ENCODE measurements at regions not wholly inside any gene's neighbourhood (a gene's known extent, or its start where the extent isn't known, plus 50 kb on each side); places are given as distances from the start of the nearest gene placed in this dataset.

DNA sequence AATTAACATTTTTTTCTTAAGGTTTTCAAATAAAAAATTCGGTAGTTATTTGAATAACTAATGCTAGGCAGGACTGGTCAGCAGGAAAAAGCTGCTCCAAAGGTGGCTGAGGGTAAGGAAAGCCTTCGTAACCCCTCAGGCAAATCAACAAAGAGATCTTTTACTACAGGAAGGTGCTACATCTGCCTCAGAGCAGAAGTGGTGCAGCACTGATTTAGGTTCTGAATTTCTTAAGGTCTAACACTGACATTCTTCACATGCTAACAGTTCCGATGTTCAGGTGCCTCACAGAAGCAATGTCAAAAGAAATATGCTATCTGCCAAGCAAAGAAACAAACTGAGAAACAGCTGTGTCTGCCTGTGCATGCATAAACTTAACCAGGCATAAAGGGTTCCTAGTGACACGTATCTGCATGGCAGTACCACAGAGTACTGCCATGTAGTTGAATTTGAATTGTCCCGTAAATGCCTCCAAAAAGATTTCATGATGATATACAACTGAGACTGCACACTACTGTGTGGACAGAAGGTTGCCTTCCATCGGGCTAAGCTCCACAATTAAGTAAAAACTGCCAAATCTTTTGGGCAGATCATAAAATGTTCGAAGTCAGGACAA is 275.0 kb upstream of the NSMCE3 start:
- no peak for TF ChIP-seq POLR2A (IDR thresholded peaks at IDR 0.05)
- TF ChIP-seq CTCF (IDR thresholded peaks at IDR 0.05), result no peak
- H3K4me3 ChIP-seq (ENCODE audit: low read depth, poor library complexity, severe bottlenecking), result no peak overlapping the region
- intact Hi-C loops (cut with DNase I; ENCODE audit: low total_unique reads), result no loop called here
- WGBS, 2 donors, result 41 to 45% methylated on average over 7 of the region's 7 CpGs
- DNase-seq (ENCODE audit: low spot score in 2 of 2), result no peak

GRCh38 chr15:29542994-29543393 is 273.4 kb upstream of the NSMCE3 start:
- intact Hi-C loops (cut with DNase I; ENCODE audit: low total_unique reads), result no loop called here
- DNase-seq (ENCODE audit: low spot score in 2 of 2), result no peak
- H3K4me3 ChIP-seq (ENCODE audit: low read depth, poor library complexity, severe bottlenecking), result no peak overlapping the region
- WGBS, 2 donors, result 56 to 71% methylated on average over 1 of the region's 1 CpG
- no peak for TF ChIP-seq POLR2A (IDR thresholded peaks at IDR 0.05)
- TF ChIP-seq CTCF (IDR thresholded peaks at IDR 0.05), result no peak

GRCh38 chr15:29541309-29541708 is 271.7 kb upstream of the NSMCE3 start:
- TF ChIP-seq CTCF (IDR thresholded peaks at IDR 0.05) (no peak), POLR2A (IDR thresholded peaks at IDR 0.05) (no peak)
- DNase-seq (ENCODE audit: low spot score in 2 of 2), result peak in 1 of 2 donors; percentile 45
- 79 to 80% methylated on average over 7 of the region's 7 CpGs for WGBS, 2 donors
- intact Hi-C loops (cut with DNase I; ENCODE audit: low total_unique reads), result no loop called here
- H3K4me3 ChIP-seq (ENCODE audit: low read depth, poor library complexity, severe bottlenecking), result no peak overlapping the region

DNA sequence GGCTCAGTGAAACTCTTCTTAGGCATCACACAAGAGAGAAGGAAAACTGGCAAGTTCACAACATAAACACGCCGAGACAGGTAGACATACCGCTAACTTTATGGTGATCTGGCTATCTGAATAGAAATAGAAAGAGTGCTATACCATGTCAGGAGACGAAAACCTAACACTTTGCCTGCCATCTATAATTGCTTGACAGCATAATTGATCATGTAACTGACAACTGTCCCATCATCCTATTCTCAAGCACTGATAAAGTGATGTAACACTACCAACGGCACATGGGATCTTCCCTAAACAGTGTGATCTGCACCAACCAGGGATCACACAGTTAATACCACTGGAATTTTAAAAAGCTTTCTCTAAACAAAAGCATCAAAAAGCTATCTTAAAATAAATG is 270.9 kb upstream of the NSMCE3 start:
- H3K4me3 ChIP-seq (ENCODE audit: low read depth, poor library complexity, severe bottlenecking), result no peak overlapping the region
- TF ChIP-seq CTCF (IDR thresholded peaks at IDR 0.05) (no peak), POLR2A (IDR thresholded peaks at IDR 0.05) (no peak)
- DNase-seq (ENCODE audit: low spot score in 2 of 2), result no peak
- intact Hi-C loops (cut with DNase I; ENCODE audit: low total_unique reads), result no loop called here
- 47 to 55% methylated on average over 5 of the region's 5 CpGs for WGBS, 2 donors

DNA sequence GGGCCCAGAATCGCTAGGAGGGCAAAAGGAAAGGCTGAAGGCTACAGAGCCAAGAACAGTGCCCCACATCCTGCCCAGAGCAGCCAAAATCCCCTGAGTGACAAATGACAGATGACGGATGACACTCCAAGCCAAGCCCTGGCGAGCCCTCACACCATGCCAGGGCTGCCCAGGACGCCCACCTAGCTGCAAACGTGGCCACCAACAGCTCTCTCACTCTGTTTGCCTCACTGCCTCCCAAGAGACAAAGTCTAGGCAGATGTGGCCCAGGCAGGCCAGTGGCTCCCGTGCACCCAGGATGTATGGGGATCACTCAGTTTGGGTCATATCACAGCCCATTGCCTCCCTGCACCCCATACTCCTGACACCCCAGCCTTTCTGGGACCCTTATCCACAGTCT is 270.1 kb upstream of the NSMCE3 start:
- H3K4me3 ChIP-seq (ENCODE audit: low read depth, poor library complexity, severe bottlenecking), result no peak overlapping the region
- intact Hi-C loops (cut with DNase I; ENCODE audit: low total_unique reads), result no loop called here
- peak in 1 of 2 donors; percentile 62 for DNase-seq (ENCODE audit: low spot score in 2 of 2)
- TF ChIP-seq CTCF (IDR thresholded peaks at IDR 0.05) (no peak), POLR2A (IDR thresholded peaks at IDR 0.05) (no peak)
- 64 to 86% methylated on average over 6 of the region's 6 CpGs for WGBS, 2 donors

GRCh38 chr15:29538044-29538443 is 268.4 kb upstream of the NSMCE3 start:
- no peak overlapping the region for H3K4me3 ChIP-seq (ENCODE audit: low read depth, poor library complexity, severe bottlenecking)
- DNase-seq (ENCODE audit: low spot score in 2 of 2), result peak in 1 of 2 donors; percentile 45
- intact Hi-C loops (cut with DNase I; ENCODE audit: low total_unique reads), result no loop called here
- WGBS, 2 donors, result 67 to 72% methylated on average over 5 of the region's 5 CpGs
- TF ChIP-seq CTCF (IDR thresholded peaks at IDR 0.05) (no peak), POLR2A (IDR thresholded peaks at IDR 0.05) (no peak)
